GM18951 (cell line): ENCODE measurements at regions not wholly inside any gene's neighbourhood (a gene's known extent, or its start where the extent isn't known, plus 50 kb on each side); places are given as distances from the start of the nearest gene placed in this dataset.

Experiments used
- POLR2A ChIP-seq: IDR thresholded peaks from 4 replicates; pipeline ENCODE4 v1.6.1; 2011; ENCODE audit warnings: mild to moderate bottlenecking; ENCODE audit not compliant: insufficient read length, insufficient read depth; ENCODE audit errors: extremely low read depth
- in situ Hi-C: fragments of 300-500 bp; cut with MboI; formaldehyde crosslinking; loops from one replicate; pipeline ENCODE4 v1.12.0; 2022; ENCODE audit warnings: low sequenced_read_pairs, mixed read lengths, inconsistent platforms; ENCODE audit not compliant: unreplicated experiment

- TF ChIP-seq POLR2A: no peak
- in situ Hi-C loops: no loop called here
These were observed 270.0 kb upstream of the PROK2 start for GRCh38 chr3:72054976-72055375.

DNA sequence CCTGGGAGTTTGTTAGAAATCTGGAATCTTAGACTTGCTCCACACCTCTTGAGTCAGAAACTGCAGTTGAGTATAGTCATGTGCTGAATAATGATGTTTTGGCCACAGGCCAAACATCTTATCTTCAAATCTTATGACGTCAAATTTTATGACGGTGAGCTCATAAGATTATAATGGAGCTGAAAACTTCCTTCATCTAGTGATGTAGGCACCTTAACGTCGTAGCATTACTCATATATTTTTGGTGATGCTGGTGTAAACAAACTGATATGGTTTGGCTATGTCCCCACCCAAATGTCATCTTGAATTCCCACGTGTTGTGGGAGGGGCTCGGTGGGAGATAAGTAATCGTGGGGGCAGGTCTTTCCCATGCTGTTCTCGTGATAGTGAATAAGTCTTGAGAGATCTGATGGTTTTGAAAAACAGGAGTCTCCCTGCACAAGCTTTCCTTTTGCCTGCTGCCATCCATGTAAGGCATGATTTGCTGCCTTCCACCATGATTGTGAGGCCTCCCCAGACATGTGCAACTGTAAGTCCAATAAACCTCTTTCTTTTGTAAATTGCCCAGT, 268.0 kb upstream of the PROK2 start:
- no peak for TF ChIP-seq POLR2A
- in situ Hi-C loops: no loop called here

- in situ Hi-C loops: no loop called here
- TF ChIP-seq POLR2A: no peak
These were observed 265.8 kb upstream of the PROK2 start for GRCh38 chr3:72050771-72051170.

DNA sequence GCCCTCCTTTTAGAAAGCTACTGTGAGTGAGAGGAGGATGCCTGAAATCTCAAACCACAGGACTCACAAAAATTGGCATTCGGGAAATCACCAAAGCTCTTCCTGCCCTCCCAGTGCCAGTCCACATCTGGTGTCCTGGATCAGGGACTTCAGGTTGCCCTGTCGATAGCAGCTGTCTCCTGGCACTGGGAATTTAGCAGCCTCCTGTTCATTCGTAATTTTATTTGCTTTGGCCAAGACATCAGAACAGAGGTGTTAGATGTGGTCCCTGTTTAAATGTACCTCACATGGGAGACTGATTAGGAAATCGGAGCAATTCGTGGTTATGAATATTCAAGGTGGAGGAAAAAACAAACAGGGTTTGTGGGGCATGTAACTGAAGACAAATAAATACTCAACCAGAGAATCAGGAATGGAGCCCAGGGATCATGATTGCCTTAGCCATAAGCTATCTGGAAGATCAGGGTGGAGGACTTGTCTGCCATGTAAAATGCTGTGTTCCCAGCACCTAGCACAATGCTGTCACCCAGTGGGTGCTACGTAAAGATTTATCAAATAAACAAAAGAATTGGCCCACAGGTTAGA, 265.2 kb upstream of the PROK2 start:
- in situ Hi-C loops: no loop called here
- no peak for TF ChIP-seq POLR2A

DNA sequence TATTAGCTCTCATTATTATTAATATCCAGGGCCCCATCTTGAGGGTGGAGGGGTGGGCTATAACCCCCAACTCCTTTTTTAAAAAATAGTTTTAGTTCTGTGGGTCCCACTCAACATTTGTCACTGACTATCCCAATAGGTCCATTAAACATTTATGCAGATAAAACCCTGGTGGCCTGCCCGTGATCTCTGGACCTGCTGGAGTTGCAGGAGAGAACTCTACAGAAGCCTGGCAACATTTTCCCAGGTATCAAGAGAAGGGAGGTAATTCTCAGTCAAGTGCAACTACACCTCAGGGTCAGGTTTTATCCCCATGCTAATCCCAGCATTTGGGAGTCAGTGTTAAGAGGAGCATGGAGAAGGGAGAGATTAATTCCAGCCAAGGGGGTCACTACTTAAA, 264.4 kb upstream of the PROK2 start:
- TF ChIP-seq POLR2A: no peak
- in situ Hi-C loops: no loop called here

GRCh38 chr3:72048873-72049272, 263.9 kb upstream of the PROK2 start:
- TF ChIP-seq POLR2A: no peak
- in situ Hi-C loops: no loop called here

DNA sequence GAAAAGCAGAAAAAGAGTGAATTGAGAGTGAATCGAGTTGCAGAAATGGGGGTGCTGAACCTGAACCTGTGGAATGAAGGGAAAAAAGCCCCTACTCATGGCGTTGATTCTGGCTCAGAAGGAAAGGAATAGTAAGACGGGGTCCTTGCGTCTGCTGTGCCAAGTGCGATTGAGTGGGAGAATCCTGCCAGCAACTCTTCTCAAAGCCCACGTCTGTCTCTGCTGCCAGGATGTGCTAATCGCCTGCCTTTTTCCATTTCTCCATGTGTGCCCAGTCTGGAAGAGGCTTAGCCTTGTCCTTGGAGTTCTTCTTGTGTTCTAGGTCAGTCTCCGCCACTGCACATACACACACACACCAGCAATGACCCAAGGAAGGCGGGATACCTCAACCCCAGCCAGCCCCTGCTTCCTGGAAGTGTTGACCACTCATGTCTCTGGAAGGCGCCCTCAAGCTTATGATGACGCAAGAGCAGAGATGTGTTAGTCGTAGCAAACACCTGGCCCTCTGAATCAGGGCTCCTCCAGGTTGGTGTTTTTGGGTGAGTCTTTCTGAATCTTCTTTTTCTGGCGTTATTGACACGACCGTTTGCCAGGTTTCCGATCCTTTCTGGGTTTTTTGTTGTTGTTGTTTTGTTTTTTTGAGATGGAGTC, 262.4 kb upstream of the PROK2 start:
- no peak for TF ChIP-seq POLR2A
- in situ Hi-C loops: no loop called here

DNA sequence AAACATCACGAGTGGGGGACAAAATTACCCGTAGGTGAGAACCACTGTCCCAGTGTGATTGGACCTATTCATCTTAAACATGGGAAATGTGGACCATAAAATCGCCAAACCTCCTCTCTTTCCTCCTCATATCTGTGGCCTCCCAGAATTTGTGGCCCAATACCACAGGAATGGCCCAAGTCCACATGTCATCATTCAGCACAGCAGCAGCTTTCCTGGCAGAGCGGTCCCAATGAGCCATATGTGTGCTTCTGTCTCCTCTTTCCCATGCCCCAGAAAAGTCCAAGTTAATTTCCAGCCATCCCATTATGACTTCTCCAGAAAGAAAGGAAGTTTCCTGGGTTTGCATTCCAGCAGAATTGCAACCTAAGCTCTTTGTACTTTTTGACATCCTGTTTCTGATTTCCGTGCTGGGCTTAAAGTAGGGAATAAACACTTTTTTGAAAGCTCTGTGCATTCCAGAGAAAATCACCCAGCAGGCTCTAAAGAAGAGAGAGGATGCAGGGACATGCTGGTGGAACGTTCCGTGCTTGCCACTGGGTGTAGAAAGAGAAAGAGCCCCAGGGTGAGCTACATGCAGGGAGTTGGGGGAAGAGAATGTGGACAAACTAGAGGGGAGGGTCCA, 259.4 kb upstream of the PROK2 start:
- in situ Hi-C loops: no loop called here

GRCh38 chr3:72043204-72044133, 258.5 kb upstream of the PROK2 start:
- in situ Hi-C loops: no loop called here
- no peak for TF ChIP-seq POLR2A

More for the DNA sequence above, 259.4 kb upstream of the PROK2 start:
- TF ChIP-seq POLR2A: no peak

- no peak for TF ChIP-seq POLR2A
- in situ Hi-C loops: no loop called here
These were observed 257.7 kb upstream of the PROK2 start for GRCh38 chr3:72042397-72043203.

GRCh38 chr3:72041511-72041910, 256.6 kb upstream of the PROK2 start:
- in situ Hi-C loops: no loop called here
- TF ChIP-seq POLR2A: no peak

GRCh38 chr3:72041076-72041475, 256.1 kb upstream of the PROK2 start:
- in situ Hi-C loops: no loop called here
- TF ChIP-seq POLR2A: no peak
